ENCODE measurements at regions not wholly inside any gene's neighbourhood (a gene's known extent, or its start where the extent isn't known, plus 50 kb on each side); places are given as distances from the start of the nearest gene placed in this dataset.

- peaks cover 2% of the 10 kb centered on the region for H3K9me3 Mint-ChIP-seq (ENCODE audit: low read depth)
- no peak for DNase-seq (ENCODE audit: low spot score, unreplicated experiment)
- H3K4me1 Mint-ChIP-seq (ENCODE audit: low read depth): peaks cover 4% of the 10 kb centered on the region
- H3K4me3 Mint-ChIP-seq (ENCODE audit: low read depth): no peak overlapping the region
- H3K36me3 Mint-ChIP-seq (ENCODE audit: insufficient read depth): no peaks in the 10 kb centered on the region
- H3K27ac Mint-ChIP-seq: peak overlapping the region; percentile 34
- peaks cover 10% of the 10 kb centered on the region for H3K27me3 Mint-ChIP-seq
- no peak for TF ChIP-seq CTCF (IDR thresholded peaks at IDR 0.05; ENCODE audit: unreplicated experiment)
These were observed 241.6 kb upstream of the SALL1 start for GRCh38 chr16:51392521-51393187.

DNA sequence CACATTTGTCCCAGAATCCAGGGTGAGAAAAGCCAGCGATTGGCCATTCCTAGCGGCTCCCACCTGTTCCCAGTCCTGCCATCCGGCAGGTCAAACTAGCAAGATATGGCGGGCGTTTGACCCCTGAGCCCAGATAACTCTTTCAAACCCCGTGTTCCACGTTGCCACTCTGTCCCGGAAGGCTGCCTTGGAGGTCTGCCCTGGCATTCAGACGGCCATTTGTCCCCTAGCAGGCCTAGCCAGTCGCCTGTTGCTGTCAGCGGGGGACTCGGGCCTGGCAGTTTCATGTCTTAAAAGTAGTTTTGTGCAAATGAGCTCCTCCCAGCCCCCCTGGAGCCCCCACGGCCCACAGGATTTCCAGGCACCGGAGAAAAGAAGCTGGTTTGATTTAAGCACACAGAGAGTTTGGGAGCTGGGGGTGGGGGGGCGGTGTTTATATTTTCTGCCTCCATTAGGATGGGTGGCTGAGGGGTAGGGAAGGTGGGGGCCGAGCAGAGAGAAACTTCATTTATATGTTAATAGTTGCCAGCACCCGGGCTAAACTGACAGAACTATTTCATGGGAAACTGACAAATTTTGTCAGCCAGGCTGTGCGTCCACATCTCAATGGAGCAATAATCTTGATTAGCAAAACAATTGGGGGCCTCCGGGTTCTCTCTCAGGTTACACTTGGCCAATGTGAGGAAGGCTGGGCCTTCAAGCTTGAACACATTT lies 240.9 kb upstream of the SALL1 start:
- DNase-seq (ENCODE audit: low spot score, unreplicated experiment): no peak
- no peaks in the 10 kb centered on the region for H3K36me3 Mint-ChIP-seq (ENCODE audit: insufficient read depth)
- H3K4me3 Mint-ChIP-seq (ENCODE audit: low read depth): no peak overlapping the region

GRCh38 chr16:51390877-51391276 lies 239.8 kb upstream of the SALL1 start:
- no peak for DNase-seq (ENCODE audit: low spot score, unreplicated experiment)
- H3K36me3 Mint-ChIP-seq (ENCODE audit: insufficient read depth): no peaks in the 10 kb centered on the region
- TF ChIP-seq CTCF (IDR thresholded peaks at IDR 0.05; ENCODE audit: unreplicated experiment): no peak
- no peak overlapping the region for H3K27ac Mint-ChIP-seq
- H3K4me3 Mint-ChIP-seq (ENCODE audit: low read depth): no peak overlapping the region
- H3K9me3 Mint-ChIP-seq (ENCODE audit: low read depth): peaks cover 2% of the 10 kb centered on the region
- H3K27me3 Mint-ChIP-seq: peaks cover 10% of the 10 kb centered on the region
- H3K4me1 Mint-ChIP-seq (ENCODE audit: low read depth): peaks cover 4% of the 10 kb centered on the region

More for the DNA sequence above, 240.9 kb upstream of the SALL1 start:
- H3K9me3 Mint-ChIP-seq (ENCODE audit: low read depth): peaks cover 2% of the 10 kb centered on the region
- no peak overlapping the region for H3K27ac Mint-ChIP-seq
- TF ChIP-seq CTCF (IDR thresholded peaks at IDR 0.05; ENCODE audit: unreplicated experiment): no peak
- H3K4me1 Mint-ChIP-seq (ENCODE audit: low read depth): peaks cover 4% of the 10 kb centered on the region
- H3K27me3 Mint-ChIP-seq: peaks cover 10% of the 10 kb centered on the region

GRCh38 chr16:51389881-51390280 lies 238.8 kb upstream of the SALL1 start:
- Mint-ChIP-seq H3K4me3 (ENCODE audit: low read depth) (no peak overlapping the region), H3K9me3 (ENCODE audit: low read depth) (peaks cover 2% of the 10 kb centered on the region), H3K36me3 (ENCODE audit: insufficient read depth) (no peaks in the 10 kb centered on the region), H3K27me3 (peaks cover 10% of the 10 kb centered on the region), H3K4me1 (ENCODE audit: low read depth) (peaks cover 4% of the 10 kb centered on the region), H3K27ac (no peak overlapping the region)
- no peak for DNase-seq (ENCODE audit: low spot score, unreplicated experiment)
- TF ChIP-seq CTCF (IDR thresholded peaks at IDR 0.05; ENCODE audit: unreplicated experiment): no peak

DNA sequence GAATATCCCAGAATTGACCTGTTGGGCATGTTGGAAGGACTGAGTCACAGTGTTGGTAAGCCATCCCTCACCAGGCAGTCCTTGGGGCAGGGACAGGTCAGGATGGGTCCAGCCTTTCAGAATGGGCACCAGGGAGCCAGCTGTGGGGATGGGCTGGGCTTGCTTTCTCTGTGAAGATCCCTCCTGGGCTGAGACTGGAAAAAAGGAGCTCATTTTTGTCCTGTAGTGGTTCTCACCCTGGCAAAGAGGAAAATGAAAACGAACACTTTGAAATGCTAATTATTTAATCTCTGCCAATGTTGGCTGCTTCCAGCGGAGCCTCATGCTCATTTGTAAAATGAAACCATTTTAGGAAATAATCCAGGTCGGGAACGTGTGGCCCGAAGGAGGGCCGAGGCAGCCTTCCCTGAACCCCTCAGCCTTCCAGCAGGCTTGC lies 237.5 kb upstream of the SALL1 start:
- peaks cover 12% of the 10 kb centered on the region for H3K4me1 Mint-ChIP-seq (ENCODE audit: low read depth)

More for the DNA sequence above, 237.5 kb upstream of the SALL1 start:
- H3K27me3 Mint-ChIP-seq: peaks cover 6% of the 10 kb centered on the region
- no peak overlapping the region for H3K4me3 Mint-ChIP-seq (ENCODE audit: low read depth)
- peaks cover 2% of the 10 kb centered on the region for H3K9me3 Mint-ChIP-seq (ENCODE audit: low read depth)
- DNase-seq (ENCODE audit: low spot score, unreplicated experiment): no peak
- no peak for TF ChIP-seq CTCF (IDR thresholded peaks at IDR 0.05; ENCODE audit: unreplicated experiment)
- H3K36me3 Mint-ChIP-seq (ENCODE audit: insufficient read depth): no peaks in the 10 kb centered on the region
- H3K27ac Mint-ChIP-seq: no peak overlapping the region
